GM12801 (cell line): ENCODE measurements at regions not wholly inside any gene's neighbourhood (a gene's known extent, or its start where the extent isn't known, plus 50 kb on each side); places are given as distances from the start of the nearest gene placed in this dataset.

Source experiments
- TF ChIP-seq, protein P1 (sequence below): IDR thresholded peaks from one replicate; pipeline ENCODE4 v1.5.1; 2011; ENCODE audit warnings: control low read depth; ENCODE audit not compliant: insufficient read length; ENCODE audit errors: extremely low read depth

- TF ChIP-seq, protein P1, sequence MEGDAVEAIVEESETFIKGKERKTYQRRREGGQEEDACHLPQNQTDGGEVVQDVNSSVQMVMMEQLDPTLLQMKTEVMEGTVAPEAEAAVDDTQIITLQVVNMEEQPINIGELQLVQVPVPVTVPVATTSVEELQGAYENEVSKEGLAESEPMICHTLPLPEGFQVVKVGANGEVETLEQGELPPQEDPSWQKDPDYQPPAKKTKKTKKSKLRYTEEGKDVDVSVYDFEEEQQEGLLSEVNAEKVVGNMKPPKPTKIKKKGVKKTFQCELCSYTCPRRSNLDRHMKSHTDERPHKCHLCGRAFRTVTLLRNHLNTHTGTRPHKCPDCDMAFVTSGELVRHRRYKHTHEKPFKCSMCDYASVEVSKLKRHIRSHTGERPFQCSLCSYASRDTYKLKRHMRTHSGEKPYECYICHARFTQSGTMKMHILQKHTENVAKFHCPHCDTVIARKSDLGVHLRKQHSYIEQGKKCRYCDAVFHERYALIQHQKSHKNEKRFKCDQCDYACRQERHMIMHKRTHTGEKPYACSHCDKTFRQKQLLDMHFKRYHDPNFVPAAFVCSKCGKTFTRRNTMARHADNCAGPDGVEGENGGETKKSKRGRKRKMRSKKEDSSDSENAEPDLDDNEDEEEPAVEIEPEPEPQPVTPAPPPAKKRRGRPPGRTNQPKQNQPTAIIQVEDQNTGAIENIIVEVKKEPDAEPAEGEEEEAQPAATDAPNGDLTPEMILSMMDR: no peak
Observed at GRCh38 chr3:18054625-18055024, 312.2 kb upstream of the TBC1D5 start.

GRCh38 chr3:18051306-18051705, 308.9 kb upstream of the TBC1D5 start:
- TF ChIP-seq, protein P1: no peak

- TF ChIP-seq, protein P1: no peak
Observed at GRCh38 chr3:18049096-18049495, 306.7 kb upstream of the TBC1D5 start.

DNA sequence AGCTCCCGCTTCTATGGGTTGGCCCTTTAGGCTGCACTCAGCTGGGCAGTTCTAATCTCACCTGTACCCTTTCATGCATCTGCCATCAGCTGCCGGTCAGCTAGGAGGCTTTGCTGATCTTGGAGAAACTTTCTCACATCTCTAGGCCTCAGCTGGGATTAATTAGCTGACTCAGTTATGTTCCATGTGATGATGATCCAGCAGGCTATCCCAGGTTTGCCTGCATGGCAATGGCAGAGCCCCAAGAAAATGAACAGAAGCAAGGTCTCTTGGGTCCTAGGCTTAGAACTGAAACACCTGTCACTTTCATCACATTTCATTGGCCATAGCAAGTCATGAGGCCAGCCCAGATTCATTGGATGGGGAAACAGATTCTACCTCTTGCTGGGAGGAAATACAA, 304.6 kb upstream of the TBC1D5 start:
- TF ChIP-seq, protein P1: no peak

GRCh38 chr3:18046131-18046915, 303.9 kb upstream of the TBC1D5 start:
- TF ChIP-seq, protein P1: no peak

DNA sequence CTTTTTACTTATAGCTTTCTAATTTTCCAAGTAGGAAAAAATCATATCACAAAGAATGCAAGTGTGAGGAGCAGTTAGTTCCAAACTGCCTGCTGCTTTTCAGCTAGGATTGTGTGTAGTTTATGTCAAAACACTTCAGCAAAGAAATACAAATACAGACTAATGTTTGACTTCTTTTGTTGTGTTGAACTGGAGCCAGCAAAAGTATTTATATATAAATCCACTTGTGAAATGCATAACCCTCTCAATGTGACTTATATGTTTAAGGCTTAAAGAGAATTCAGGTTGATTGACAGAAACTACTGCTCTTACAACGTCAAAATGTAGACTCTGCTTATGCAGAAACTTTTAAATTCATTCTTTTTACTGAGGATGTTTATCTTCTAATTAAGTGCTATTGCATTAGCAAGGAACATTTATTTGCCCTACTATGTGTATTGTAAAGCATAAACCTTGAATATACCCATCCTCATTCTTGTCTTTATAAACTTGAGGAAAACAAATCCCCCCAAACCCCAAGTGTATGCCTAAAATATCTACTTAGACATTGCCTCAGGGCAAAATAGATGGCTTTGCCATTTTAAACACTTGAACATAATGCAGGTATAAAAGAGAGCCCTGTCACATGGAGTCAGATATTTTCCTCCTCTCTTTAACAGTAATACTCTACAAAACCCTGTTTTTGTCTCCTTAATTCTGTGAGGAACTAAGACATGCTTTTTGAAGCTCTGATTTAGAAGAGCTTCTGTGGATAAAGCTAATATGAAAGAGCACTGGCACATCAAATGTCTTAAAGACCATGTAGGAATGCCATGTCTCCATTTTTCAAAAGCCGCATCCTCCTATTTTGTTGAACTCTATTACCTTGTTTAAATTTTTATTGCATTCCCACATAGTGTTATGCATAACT, 302.8 kb upstream of the TBC1D5 start:
- TF ChIP-seq, protein P1: no peak

GRCh38 chr3:18044191-18044590, 301.8 kb upstream of the TBC1D5 start:
- TF ChIP-seq, protein P1: no peak
